ENCODE measurements at regions not wholly inside any gene's neighbourhood (a gene's known extent, or its start where the extent isn't known, plus 50 kb on each side); places are given as distances from the start of the nearest gene placed in this dataset.
"Not testable (repeated sequence)": the region's sequence is repeated elsewhere in the genome, so short reads cannot be mapped to it uniquely, and the experiment has no call there.

GRCh38 chr6:109255087-109255486, 127.2 kb downstream of the CD164 start:
- DNase-seq (ENCODE audit: low read depth in 2 of 2), result no peak

GRCh38 chr6:109253366-109253765, 128.9 kb downstream of the CD164 start:
- DNase-seq (ENCODE audit: low read depth in 2 of 2), result no peak

GRCh38 chr6:109252261-109253041, 129.8 kb downstream of the CD164 start:
- no peak for DNase-seq (ENCODE audit: low read depth in 2 of 2)

- no peak for DNase-seq (ENCODE audit: low read depth in 2 of 2)
These were observed 130.4 kb downstream of the CD164 start for GRCh38 chr6:109251839-109252238.

GRCh38 chr6:109250544-109251156, 131.6 kb downstream of the CD164 start:
- not testable (repeated sequence) for DNase-seq (ENCODE audit: low read depth in 2 of 2)

GRCh38 chr6:109243863-109244825, 138.1 kb downstream of the CD164 start:
- DNase-seq (ENCODE audit: low read depth in 2 of 2), result no peak

GRCh38 chr6:109242925-109243324, 139.3 kb downstream of the CD164 start:
- DNase-seq (ENCODE audit: low read depth in 2 of 2), result no peak

- DNase-seq (ENCODE audit: low read depth in 2 of 2), result no peak
These were observed 140.2 kb downstream of the CD164 start for GRCh38 chr6:109242029-109242428.

GRCh38 chr6:109241199-109241598, 141.1 kb downstream of the CD164 start:
- DNase-seq (ENCODE audit: low read depth in 2 of 2), result no peak

- peak in 1 of 2 donors; percentile 59 for DNase-seq (ENCODE audit: low read depth in 2 of 2)
These were observed 141.7 kb downstream of the CD164 start for GRCh38 chr6:109240370-109241084.

- peak in 1 of 2 donors; percentile 33 for DNase-seq (ENCODE audit: low read depth in 2 of 2)
These were observed 142.5 kb downstream of the CD164 start for GRCh38 chr6:109239651-109240321.

GRCh38 chr6:109239160-109239559, 143.1 kb downstream of the CD164 start:
- DNase-seq (ENCODE audit: low read depth in 2 of 2), result no peak

- no peak for DNase-seq (ENCODE audit: low read depth in 2 of 2)
These were observed 143.1 kb downstream of the CEP57L1 start for GRCh38 chr6:109238396-109238795.

- no peak for DNase-seq (ENCODE audit: low read depth in 2 of 2)
These were observed 142.7 kb downstream of the CEP57L1 start for GRCh38 chr6:109237986-109238329.

- peak in 1 of 2 donors; percentile 76 for DNase-seq (ENCODE audit: low read depth in 2 of 2)
These were observed 142.0 kb downstream of the CEP57L1 start for GRCh38 chr6:109237077-109237985.

GRCh38 chr6:109236115-109237076, 141.1 kb downstream of the CEP57L1 start:
- no peak for DNase-seq (ENCODE audit: low read depth in 2 of 2)

- DNase-seq (ENCODE audit: low read depth in 2 of 2), result no peak
These were observed 140.3 kb downstream of the CEP57L1 start for GRCh38 chr6:109235481-109236038.

- no peak for DNase-seq (ENCODE audit: low read depth in 2 of 2)
These were observed 135.1 kb downstream of the CEP57L1 start for GRCh38 chr6:109230453-109230852.

All from lung microvascular endothelial cell (primary cell).